Body of pancreas (tissue), 4 donors: ENCODE measurements at regions not wholly inside any gene's neighbourhood (a gene's known extent, or its start where the extent isn't known, plus 50 kb on each side); places are given as distances from the start of the nearest gene placed in this dataset.

Source experiments
- ATAC-seq: fragments of 150-250 bp; one replicate; pipeline ENCODE4 v1.9.1; 2016
- DNase-seq, 4 donors: peaks; one replicate each; pipeline ENCODE4 v3.0.0-alpha.2; 2019
- H3K27ac ChIP-seq, 4 donors: fragments of 200-600 bp; sonication (generic); 1 replicate in 3 of 4; 2 replicates in 1 of 4; pipeline versions ENCODE4 v1.5.1 to v1.6.1; 2016 to 2019; ENCODE audit warnings: mild to moderate bottlenecking in 1 of 4, mixed read lengths in 1 of 4, moderate library complexity in 1 of 4
- H3K27me3 ChIP-seq, 2 donors: fragments of 200-600 bp; sonication (generic); one replicate each; pipeline ENCODE4 v1.6.0; 2016; ENCODE audit warnings: mild to moderate bottlenecking in 1 of 2
- H3K36me3 ChIP-seq, 2 donors: fragments of 200-600 bp; sonication (generic); replicated peaks in 1 of 2; 2 replicates each; pipeline ENCODE4 v1.5.1; 2016; ENCODE audit warnings: low read depth in 2 of 2; ENCODE audit not compliant: insufficient read depth in 1 of 2
- H3K4me1 ChIP-seq: fragments of 200-600 bp; sonication (generic); one replicate; pipeline ENCODE4 v1.6.0; 2016
- H3K4me3 ChIP-seq, 2 donors: fragments of 200-600 bp; sonication (generic); 1 replicate in 1 of 2; 2 replicates in 1 of 2; pipeline ENCODE4 v1.5.1; 2016 to 2019
- H3K9me3 ChIP-seq, 3 donors: fragments of 200-600 bp; sonication (generic); 1 replicate in 2 of 3; 2 replicates in 1 of 3; pipeline ENCODE4 v1.5.1; 2016
- POLR2A ChIP-seq, 3 donors: fragments of 450-650 bp; IDR thresholded peaks; one replicate each; pipeline ENCODE4 v1.6.1; 2016; ENCODE audit warnings: antibody characterized with exemption in 3 of 3, mild to moderate bottlenecking in 2 of 3
- WGBS, 2 donors: methylation state at CpG; one replicate each; pipeline ENCODE4 v1.1.5; 2017; 5-methylcytosine and 5-hydroxymethylcytosine counted together
- intact Hi-C: fragments of 100-400 bp; cut with DNase I; formaldehyde crosslinking; loops from one replicate; pipeline ENCODE4 v1.15.1; 2023
- TF ChIP-seq, protein P1 (sequence below), 7 experiments: fragments of 450-650 bp in 4 of 7; fragments of 200-600 bp in 3 of 7; sonication (generic) in 3 of 7; IDR thresholded peaks; one replicate each; pipeline ENCODE4 v1.5.1; 2016 to 2019; ENCODE audit warnings: antibody characterized with exemption in 7 of 7

- WGBS, 2 donors: 50 to 64% methylated on average over 2 of the region's 2 CpGs
- TF ChIP-seq, protein P1, sequence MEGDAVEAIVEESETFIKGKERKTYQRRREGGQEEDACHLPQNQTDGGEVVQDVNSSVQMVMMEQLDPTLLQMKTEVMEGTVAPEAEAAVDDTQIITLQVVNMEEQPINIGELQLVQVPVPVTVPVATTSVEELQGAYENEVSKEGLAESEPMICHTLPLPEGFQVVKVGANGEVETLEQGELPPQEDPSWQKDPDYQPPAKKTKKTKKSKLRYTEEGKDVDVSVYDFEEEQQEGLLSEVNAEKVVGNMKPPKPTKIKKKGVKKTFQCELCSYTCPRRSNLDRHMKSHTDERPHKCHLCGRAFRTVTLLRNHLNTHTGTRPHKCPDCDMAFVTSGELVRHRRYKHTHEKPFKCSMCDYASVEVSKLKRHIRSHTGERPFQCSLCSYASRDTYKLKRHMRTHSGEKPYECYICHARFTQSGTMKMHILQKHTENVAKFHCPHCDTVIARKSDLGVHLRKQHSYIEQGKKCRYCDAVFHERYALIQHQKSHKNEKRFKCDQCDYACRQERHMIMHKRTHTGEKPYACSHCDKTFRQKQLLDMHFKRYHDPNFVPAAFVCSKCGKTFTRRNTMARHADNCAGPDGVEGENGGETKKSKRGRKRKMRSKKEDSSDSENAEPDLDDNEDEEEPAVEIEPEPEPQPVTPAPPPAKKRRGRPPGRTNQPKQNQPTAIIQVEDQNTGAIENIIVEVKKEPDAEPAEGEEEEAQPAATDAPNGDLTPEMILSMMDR (IDR thresholded peaks at IDR 0.05): no peak
- TF ChIP-seq POLR2A (IDR thresholded peaks at IDR 0.05): no peak
- no peaks in the 10 kb centered on the region for H3K4me1 ChIP-seq
- ATAC-seq (no peak), DNase-seq (no peak)
- intact Hi-C loops: no loop called here
- no peak overlapping the region for H3K4me3 ChIP-seq
- H3K27ac ChIP-seq: no peak overlapping the region
- no peaks in the 10 kb centered on the region for H3K9me3 ChIP-seq
- no peaks in the 10 kb centered on the region for H3K27me3 ChIP-seq
- H3K36me3 ChIP-seq: no peaks in the 10 kb centered on the region
These were observed 86.0 kb upstream of the NPFFR2 start for GRCh38 chr4:71945791-71946190.

GRCh38 chr4:71958978-71959377 lies 72.8 kb upstream of the NPFFR2 start:
- Histone ChIP-seq H3K4me3 (no peak overlapping the region), H3K4me1 (no peaks in the 10 kb centered on the region), H3K36me3 (no peaks in the 10 kb centered on the region), H3K27ac (no peak overlapping the region), H3K27me3 (no peaks in the 10 kb centered on the region), H3K9me3 (no peaks in the 10 kb centered on the region)
- 18 to 50% methylated on average over 2 of the region's 2 CpGs for whole genome bisulfite sequencing, 2 donors
- TF ChIP-seq, protein P1 (IDR thresholded peaks at IDR 0.05): no peak
- TF ChIP-seq POLR2A (IDR thresholded peaks at IDR 0.05): no peak
- ATAC-seq (no peak), DNase-seq (no peak)
- intact Hi-C loops: no loop called here

GRCh38 chr4:71962622-71963264 lies 69.1 kb upstream of the NPFFR2 start:
- ATAC-seq: no peak

DNA sequence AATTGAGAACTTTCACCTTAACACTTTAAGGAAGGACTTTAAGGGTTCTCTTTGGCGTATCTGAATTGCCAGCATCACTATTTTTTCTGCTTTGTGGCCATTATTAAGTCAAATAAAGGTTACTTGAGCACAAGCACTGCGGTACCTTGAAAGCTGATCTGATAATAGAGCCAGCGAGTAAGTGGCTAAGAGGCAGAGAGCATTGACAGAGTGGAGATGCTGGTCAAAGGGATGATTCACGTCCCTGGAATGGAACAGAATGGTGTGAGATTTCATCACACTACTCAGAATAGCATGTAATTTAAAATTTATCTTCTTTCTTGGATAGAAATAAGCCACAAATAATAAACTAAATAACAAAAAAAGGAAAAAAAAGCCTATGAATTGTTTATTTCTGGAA lies 57.1 kb upstream of the NPFFR2 start:
- ATAC-seq (no peak), DNase-seq (no peak)
- intact Hi-C loops: no loop called here
- no peak overlapping the region for H3K27ac ChIP-seq
- no peaks in the 10 kb centered on the region for H3K4me1 ChIP-seq
- TF ChIP-seq, protein P1 (IDR thresholded peaks at IDR 0.05): no peak
- TF ChIP-seq POLR2A (IDR thresholded peaks at IDR 0.05): no peak
- no peaks in the 10 kb centered on the region for H3K36me3 ChIP-seq
- WGBS, 2 donors: 75 to 88% methylated on average over 4 of the region's 4 CpGs
- no peaks in the 10 kb centered on the region for H3K9me3 ChIP-seq
- no peaks in the 10 kb centered on the region for H3K27me3 ChIP-seq
- H3K4me3 ChIP-seq: no peak overlapping the region

More at GRCh38 chr4:71962622-71963264, 69.1 kb upstream of the NPFFR2 start:
- intact Hi-C loops: no loop called here
- Histone ChIP-seq H3K27me3 (no peaks in the 10 kb centered on the region), H3K9me3 (no peaks in the 10 kb centered on the region), H3K27ac (no peak overlapping the region), H3K4me3 (no peak overlapping the region), H3K36me3 (no peaks in the 10 kb centered on the region), H3K4me1 (no peaks in the 10 kb centered on the region)
- TF ChIP-seq, protein P1 (IDR thresholded peaks at IDR 0.05): no peak
- no peak for TF ChIP-seq POLR2A (IDR thresholded peaks at IDR 0.05)
- no peak for DNase-seq
- 75 to 76% methylated on average over 4 of the region's 4 CpGs for WGBS, 2 donors

DNA sequence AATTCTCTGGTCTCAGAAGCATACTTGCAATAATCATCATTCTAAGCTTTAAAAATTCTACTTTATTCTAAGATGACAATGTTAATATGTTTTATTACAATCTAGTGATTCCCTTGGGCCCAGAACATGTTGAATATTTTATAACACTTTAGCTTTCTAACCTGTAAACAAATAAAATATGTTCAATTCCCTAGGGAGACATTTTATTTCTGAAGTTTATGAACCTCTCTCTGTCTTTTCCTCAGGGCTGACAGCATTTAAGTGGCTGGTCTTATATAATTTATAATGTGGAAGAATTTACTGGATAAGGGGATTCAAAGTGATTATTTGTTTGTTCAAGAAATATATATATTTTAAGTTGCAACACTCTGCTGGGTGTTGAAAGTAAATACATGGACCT lies 55.3 kb upstream of the NPFFR2 start:
- intact Hi-C loops: no loop called here
- ATAC-seq: no peak

More for the DNA sequence above, 55.3 kb upstream of the NPFFR2 start:
- no peaks in the 10 kb centered on the region for H3K27me3 ChIP-seq
- DNase-seq: no peak
- TF ChIP-seq, protein P1 (IDR thresholded peaks at IDR 0.05): no peak
- no peak for TF ChIP-seq POLR2A (IDR thresholded peaks at IDR 0.05)
- H3K27ac ChIP-seq: no peak overlapping the region
- no peaks in the 10 kb centered on the region for H3K4me1 ChIP-seq
- no peaks in the 10 kb centered on the region for H3K36me3 ChIP-seq
- H3K4me3 ChIP-seq: no peak overlapping the region
- no peaks in the 10 kb centered on the region for H3K9me3 ChIP-seq
